A549 (cell line): ENCODE measurements at regions not wholly inside any gene's neighbourhood (a gene's known extent, or its start where the extent isn't known, plus 50 kb on each side); places are given as distances from the start of the nearest gene placed in this dataset.

ENCODE experiments used
- ATAC-seq, 2 experiments: fragments of 200-7000 bp in 1 of 2; fragments of >200 bp in 1 of 2; cut with Nextera tagmentation in 1 of 2; cut with Tn5 transposase in 1 of 2; 3 replicates each; pipeline versions ENCODE4 v1.8.0 to v1.9.1; 2018 to 2020; ENCODE audit warnings: mild to moderate bottlenecking in 1 of 2, moderate library complexity in 1 of 2
- CTCF ChIA-PET: fragments of 300-600 bp; sonication (Branson Sonifier 250); formaldehyde crosslinking; extraction: SDS; loops from one replicate; lab custom pipeline; 2021; ENCODE audit warnings: antibody characterized with exemption, inconsistent platforms; lab: Yijun Ruan, JAX
- POLR2A ChIA-PET: fragments of 350-600 bp; formaldehyde crosslinking; extraction: SDS; loops from one replicate; lab custom pipeline; 2021; ENCODE audit warnings: antibody characterized with exemption, inconsistent platforms; lab: Yijun Ruan, JAX
- DNase-seq, 2 experiments: peaks; one replicate each; pipeline versions ENCODE4 v3.0.0 to v3.0.0-alpha.2; 2011 to 2016; ENCODE audit warnings: low read depth in 1 of 2, low spot score in 1 of 2
- FAIRE-seq: peaks from 2 replicates; lab custom pipeline; 2011; peaks lifted over from hg19 to GRCh38; lab: Jason Lieb, UNC
- H3K27ac ChIP-seq, 2 experiments: fragments of >200 bp; sonication (Bioruptor Twin); formaldehyde crosslinking; 3 replicates each; pipeline ENCODE4 v1.5.1; 2016 to 2017
- H3K4me1 ChIP-seq: fragments of >200 bp; sonication (Bioruptor Twin); formaldehyde crosslinking; 3 replicates; pipeline ENCODE4 v1.6.1; 2016
- H3K4me2 ChIP-seq: fragments of >200 bp; sonication (Bioruptor Twin); formaldehyde crosslinking; 3 replicates; pipeline ENCODE4 v1.6.1; 2016
- H3K4me3 ChIP-seq: fragments of >200 bp; sonication (Bioruptor Twin); formaldehyde crosslinking; 3 replicates; pipeline ENCODE4 v1.5.1; 2016
- H3K9me3 ChIP-seq: fragments of >200 bp; sonication (Bioruptor Twin); formaldehyde crosslinking; 3 replicates; pipeline ENCODE4 v1.6.1; 2016
- BHLHE40 ChIP-seq: IDR thresholded peaks from 2 replicates; pipeline ENCODE4 v1.6.1; 2012; ENCODE audit warnings: low read depth, low read length, inconsistent platforms
- CBX8 ChIP-seq: fragments of 200-600 bp; sonication (generic); IDR thresholded peaks from 2 replicates; pipeline ENCODE4 v1.6.1; 2016
- CEBPB ChIP-seq, 2 experiments: fragments of >200 bp in 1 of 2; sonication (Bioruptor Twin) in 1 of 2; formaldehyde crosslinking in 1 of 2; IDR thresholded peaks; 2 replicates each; pipeline ENCODE4 v1.6.1; 2012 to 2016
- EHF ChIP-seq: fragments of 250-450 bp; sonication (Bioruptor Pico); IDR thresholded peaks from 2 replicates; pipeline ENCODE4 v1.5.0; 2020; ENCODE audit warnings: mild to moderate bottlenecking
- EHMT2 ChIP-seq: fragments of 200-600 bp; sonication (generic); IDR thresholded peaks from 2 replicates; pipeline ENCODE4 v1.6.1; 2016; ENCODE audit warnings: antibody characterized with exemption, low read depth, mild to moderate bottlenecking, moderate library complexity
- EP300 ChIP-seq, 2 experiments: fragments of >200 bp; sonication (Bioruptor Twin); formaldehyde crosslinking; IDR thresholded peaks; 2 replicates in 1 of 2; 3 replicates in 1 of 2; pipeline ENCODE4 v1.6.1; 2016 to 2017
- FOXS1 ChIP-seq: fragments of 250-450 bp; sonication (Bioruptor Pico); IDR thresholded peaks from 2 replicates; pipeline ENCODE4 v1.5.0; 2020; ENCODE audit warnings: mild to moderate bottlenecking, moderate library complexity
- GATA3 ChIP-seq: IDR thresholded peaks from 2 replicates; pipeline ENCODE4 v1.6.1; 2012; ENCODE audit warnings: borderline replicate concordance
- HDAC2 ChIP-seq: fragments of 200-600 bp; sonication (generic); IDR thresholded peaks from 2 replicates; pipeline ENCODE4 v1.6.1; 2016
- HOXB13 ChIP-seq: fragments of 250-450 bp; sonication (Bioruptor Pico); IDR thresholded peaks from 2 replicates; pipeline ENCODE4 v1.5.0; 2020; ENCODE audit warnings: low read depth, mild to moderate bottlenecking, moderate library complexity
- JUNB ChIP-seq: fragments of >200 bp; sonication (Bioruptor Twin); formaldehyde crosslinking; IDR thresholded peaks from 2 replicates; pipeline ENCODE4 v1.6.1; 2016
- MAFK ChIP-seq: fragments of 450-650 bp; IDR thresholded peaks from 2 replicates; pipeline ENCODE4 v1.6.1; 2014; ENCODE audit not compliant: partially characterized antibody
- NPAS2 ChIP-seq: fragments of 250-450 bp; sonication (Bioruptor Pico); IDR thresholded peaks from 2 replicates; pipeline ENCODE4 v1.8.0; 2022; ENCODE audit warnings: mild to moderate bottlenecking, moderate library complexity, borderline replicate concordance
- PHF8 ChIP-seq: fragments of 200-600 bp; sonication (generic); IDR thresholded peaks from 2 replicates; pipeline ENCODE4 v1.6.1; 2016; ENCODE audit warnings: low read depth, mild to moderate bottlenecking, antibody characterized with exemption, moderate library complexity, borderline replicate concordance
- POLR2AphosphoS2 ChIP-seq: conservative IDR thresholded peaks from 2 replicates; pipeline ENCODE4 v1.6.1; 2012; ENCODE audit warnings: low read length, improper control_type of control experiment, inconsistent platforms
- RAD21 ChIP-seq, 2 experiments: fragments of >200 bp in 1 of 2; sonication (Bioruptor Twin) in 1 of 2; formaldehyde crosslinking in 1 of 2; IDR thresholded peaks in 1 of 2; conservative IDR thresholded peaks in 1 of 2; 2 replicates in 1 of 2; 3 replicates in 1 of 2; pipeline ENCODE4 v1.6.1; 2012 to 2018; ENCODE audit warnings: inconsistent platforms in 1 of 2
- SMC3 ChIP-seq: fragments of >200 bp; sonication (Bioruptor Twin); formaldehyde crosslinking; IDR thresholded peaks from 3 replicates; pipeline ENCODE4 v1.6.1; 2018; ENCODE audit warnings: inconsistent platforms
- SREBF2 ChIP-seq: fragments of 450-650 bp; IDR thresholded peaks from 2 replicates; pipeline ENCODE4 v1.6.1; 2014; ENCODE audit warnings: mild to moderate bottlenecking, moderate library complexity
- TFCP2L1 ChIP-seq: fragments of 250-450 bp; sonication (Bioruptor Pico); IDR thresholded peaks from 2 replicates; pipeline ENCODE4 v1.5.0; 2021; ENCODE audit warnings: mild to moderate bottlenecking
- TP53 ChIP-seq: fragments of 250-450 bp; sonication (Bioruptor Pico); IDR thresholded peaks from 2 replicates; pipeline ENCODE4 v1.5.0; 2021; ENCODE audit warnings: mild to moderate bottlenecking, moderate library complexity
- ZC3H11A ChIP-seq: fragments of 450-650 bp; IDR thresholded peaks from 2 replicates; pipeline ENCODE4 v1.6.1; 2014; ENCODE audit warnings: antibody characterized with exemption, mild to moderate bottlenecking
- ZNF302 ChIP-seq: fragments of 250-450 bp; sonication (Bioruptor Pico); IDR thresholded peaks from 2 replicates; pipeline ENCODE4 v1.9.0; 2021; ENCODE audit warnings: inconsistent platforms, mild to moderate bottlenecking, moderate library complexity
- WGBS: methylation state at CpG from one replicate; pipeline ENCODE4 v1.1.6; 2017; ENCODE audit errors: missing lambda C conversion rate; 5-methylcytosine and 5-hydroxymethylcytosine counted together
- TF ChIP-seq, protein P1 (sequence below): fragments of 150-350 bp; IDR thresholded peaks from 2 replicates; pipeline ENCODE4 v1.6.1; 2014; ENCODE audit warnings: low read depth, mild to moderate bottlenecking, low read length
- TF ChIP-seq, protein P2 (sequence below): fragments of 450-650 bp; IDR thresholded peaks from 2 replicates; pipeline ENCODE4 v1.6.1; 2014; ENCODE audit warnings: antibody characterized with exemption
- TF ChIP-seq, protein P3 (sequence below): IDR thresholded peaks from 2 replicates; pipeline ENCODE4 v1.6.1; 2012; ENCODE audit warnings: low read depth, borderline replicate concordance
- TF ChIP-seq, protein P4 (sequence below): fragments of >200 bp; sonication (Bioruptor Twin); formaldehyde crosslinking; IDR thresholded peaks from 3 replicates; pipeline ENCODE4 v1.5.1; 2016

DNA sequence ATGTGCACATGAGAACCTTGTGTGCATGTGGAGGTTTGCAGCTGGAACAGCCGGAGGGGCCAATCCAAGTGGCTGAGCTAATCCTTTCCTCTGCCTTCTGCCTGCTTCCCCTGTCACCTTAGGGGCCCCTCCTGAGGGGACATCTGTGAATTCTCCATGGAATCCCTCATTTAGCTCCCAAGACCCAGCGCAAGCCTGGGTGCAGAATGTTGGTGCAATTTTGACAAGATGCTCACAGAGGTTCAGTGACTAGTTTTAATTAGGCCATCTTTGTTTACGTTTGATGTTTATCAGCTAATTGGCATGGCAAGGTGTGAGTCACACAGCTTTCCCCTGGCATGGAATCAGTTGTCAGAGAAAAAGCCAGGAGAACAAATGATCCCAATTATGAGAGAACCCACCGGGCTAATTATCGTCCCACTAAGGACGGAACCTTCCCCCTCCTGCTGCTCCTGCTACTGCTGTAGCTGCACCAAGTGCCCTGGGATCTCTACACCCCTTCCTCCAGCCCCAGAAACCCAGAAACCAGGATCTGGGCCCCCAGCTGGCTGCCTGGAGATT, 63.6 kb upstream of the PAX6 start:
- POLR2A ChIA-PET: no interaction called here
- Histone ChIP-seq H3K27ac (no peak overlapping the region), H3K4me3 (no peak overlapping the region), H3K9me3 (no peaks in the 10 kb centered on the region), H3K4me2 (no peak overlapping the region), H3K4me1 (no peaks in the 10 kb centered on the region; the same call in 2 of the 3 replicates)
- WGBS: 60% methylated on average over 6 of the region's 6 CpGs
- FAIRE-seq (no peak), ATAC-seq (no peak), DNase-seq (no peak)
- TF ChIP-seq HOXB13 (no peak), TP53 (no peak), TFCP2L1 (CRISPR knock-in tag) (no peak), FOXS1 (no peak), EHF (CRISPR knock-in tag) (no peak), HDAC2 (no peak), CEBPB (IDR thresholded peaks at IDR 0.05) (no peak), SREBF2 (no peak), NPAS2 (CRISPR knock-in tag) (no peak)
- CTCF ChIA-PET: interaction anchor here (1.0 to 6.7 kb wide), 5 partner anchors 234 to 638 kb away, joined by 3 to 65 read pairs (median 4); no protein-coding TSS in a partner anchor

DNA sequence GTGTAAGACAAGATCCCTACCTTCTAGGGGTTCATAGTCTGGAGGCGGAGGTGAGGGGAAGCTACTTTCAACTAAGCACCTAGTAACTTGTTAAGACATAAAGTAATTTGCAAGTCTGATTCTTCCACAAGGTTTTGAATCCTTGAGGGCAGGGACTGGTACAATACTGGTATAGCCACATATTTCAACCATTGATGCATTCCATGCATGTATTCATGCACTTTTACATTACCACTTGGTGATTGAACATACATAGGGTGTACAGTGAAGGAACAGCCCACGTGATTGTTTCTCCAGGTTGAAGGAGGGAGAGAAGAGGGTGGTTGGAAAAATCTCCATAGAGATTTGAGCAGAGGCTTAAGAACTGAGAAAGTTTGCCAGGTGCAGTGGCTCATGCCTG, 62.0 kb upstream of the PAX6 start:
- POLR2A ChIA-PET: interaction anchor here (0.5 kb wide), 1 partner anchor 473 kb away, joined by 5 read pairs; no protein-coding TSS in a partner anchor
- Histone ChIP-seq H3K27ac (no peak overlapping the region), H3K9me3 (no peaks in the 10 kb centered on the region), H3K4me3 (no peak overlapping the region), H3K4me2 (no peak overlapping the region), H3K4me1 (no peaks in the 10 kb centered on the region; the same call in 2 of the 3 replicates)
- no peak for ATAC-seq
- TF ChIP-seq PHF8 (no peak), ZNF302 (no peak), EHMT2 (no peak), ZC3H11A (no peak), MAFK (no peak), EP300 (IDR thresholded peaks at IDR 0.05) (no peak), EHF (CRISPR knock-in tag) (no peak), RAD21 (conservative IDR thresholded peaks at IDR 0.05 in 1 of 2, IDR thresholded peaks at IDR 0.05 in 1 of 2) (no peak), GATA3 (no peak), CBX8 (no peak), JUNB (no peak), BHLHE40 (no peak), SMC3 (no peak), POLR2AphosphoS2 (no peak), NPAS2 (CRISPR knock-in tag) (no peak)
- TF ChIP-seq, protein P1, sequence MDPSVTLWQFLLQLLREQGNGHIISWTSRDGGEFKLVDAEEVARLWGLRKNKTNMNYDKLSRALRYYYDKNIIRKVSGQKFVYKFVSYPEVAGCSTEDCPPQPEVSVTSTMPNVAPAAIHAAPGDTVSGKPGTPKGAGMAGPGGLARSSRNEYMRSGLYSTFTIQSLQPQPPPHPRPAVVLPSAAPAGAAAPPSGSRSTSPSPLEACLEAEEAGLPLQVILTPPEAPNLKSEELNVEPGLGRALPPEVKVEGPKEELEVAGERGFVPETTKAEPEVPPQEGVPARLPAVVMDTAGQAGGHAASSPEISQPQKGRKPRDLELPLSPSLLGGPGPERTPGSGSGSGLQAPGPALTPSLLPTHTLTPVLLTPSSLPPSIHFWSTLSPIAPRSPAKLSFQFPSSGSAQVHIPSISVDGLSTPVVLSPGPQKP: no peak
- TF ChIP-seq, protein P2, sequence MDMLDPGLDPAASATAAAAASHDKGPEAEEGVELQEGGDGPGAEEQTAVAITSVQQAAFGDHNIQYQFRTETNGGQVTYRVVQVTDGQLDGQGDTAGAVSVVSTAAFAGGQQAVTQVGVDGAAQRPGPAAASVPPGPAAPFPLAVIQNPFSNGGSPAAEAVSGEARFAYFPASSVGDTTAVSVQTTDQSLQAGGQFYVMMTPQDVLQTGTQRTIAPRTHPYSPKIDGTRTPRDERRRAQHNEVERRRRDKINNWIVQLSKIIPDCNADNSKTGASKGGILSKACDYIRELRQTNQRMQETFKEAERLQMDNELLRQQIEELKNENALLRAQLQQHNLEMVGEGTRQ: no peak
- TF ChIP-seq, protein P3, sequence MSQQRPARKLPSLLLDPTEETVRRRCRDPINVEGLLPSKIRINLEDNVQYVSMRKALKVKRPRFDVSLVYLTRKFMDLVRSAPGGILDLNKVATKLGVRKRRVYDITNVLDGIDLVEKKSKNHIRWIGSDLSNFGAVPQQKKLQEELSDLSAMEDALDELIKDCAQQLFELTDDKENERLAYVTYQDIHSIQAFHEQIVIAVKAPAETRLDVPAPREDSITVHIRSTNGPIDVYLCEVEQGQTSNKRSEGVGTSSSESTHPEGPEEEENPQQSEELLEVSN: no peak
- TF ChIP-seq, protein P4, sequence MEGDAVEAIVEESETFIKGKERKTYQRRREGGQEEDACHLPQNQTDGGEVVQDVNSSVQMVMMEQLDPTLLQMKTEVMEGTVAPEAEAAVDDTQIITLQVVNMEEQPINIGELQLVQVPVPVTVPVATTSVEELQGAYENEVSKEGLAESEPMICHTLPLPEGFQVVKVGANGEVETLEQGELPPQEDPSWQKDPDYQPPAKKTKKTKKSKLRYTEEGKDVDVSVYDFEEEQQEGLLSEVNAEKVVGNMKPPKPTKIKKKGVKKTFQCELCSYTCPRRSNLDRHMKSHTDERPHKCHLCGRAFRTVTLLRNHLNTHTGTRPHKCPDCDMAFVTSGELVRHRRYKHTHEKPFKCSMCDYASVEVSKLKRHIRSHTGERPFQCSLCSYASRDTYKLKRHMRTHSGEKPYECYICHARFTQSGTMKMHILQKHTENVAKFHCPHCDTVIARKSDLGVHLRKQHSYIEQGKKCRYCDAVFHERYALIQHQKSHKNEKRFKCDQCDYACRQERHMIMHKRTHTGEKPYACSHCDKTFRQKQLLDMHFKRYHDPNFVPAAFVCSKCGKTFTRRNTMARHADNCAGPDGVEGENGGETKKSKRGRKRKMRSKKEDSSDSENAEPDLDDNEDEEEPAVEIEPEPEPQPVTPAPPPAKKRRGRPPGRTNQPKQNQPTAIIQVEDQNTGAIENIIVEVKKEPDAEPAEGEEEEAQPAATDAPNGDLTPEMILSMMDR: no peak
- no peak for DNase-seq
- no peak for FAIRE-seq
- 28% methylated on average over 2 of the region's 2 CpGs for WGBS
- CTCF ChIA-PET: interaction anchor here (1.2 to 6.7 kb wide), 3 partner anchors 27 to 476 kb away, joined by 3 to 65 read pairs (median 3); no protein-coding TSS in a partner anchor
